ENCODE measurements at regions not wholly inside any gene's neighbourhood (a gene's known extent, or its start where the extent isn't known, plus 50 kb on each side); places are given as distances from the start of the nearest gene placed in this dataset.

DNA sequence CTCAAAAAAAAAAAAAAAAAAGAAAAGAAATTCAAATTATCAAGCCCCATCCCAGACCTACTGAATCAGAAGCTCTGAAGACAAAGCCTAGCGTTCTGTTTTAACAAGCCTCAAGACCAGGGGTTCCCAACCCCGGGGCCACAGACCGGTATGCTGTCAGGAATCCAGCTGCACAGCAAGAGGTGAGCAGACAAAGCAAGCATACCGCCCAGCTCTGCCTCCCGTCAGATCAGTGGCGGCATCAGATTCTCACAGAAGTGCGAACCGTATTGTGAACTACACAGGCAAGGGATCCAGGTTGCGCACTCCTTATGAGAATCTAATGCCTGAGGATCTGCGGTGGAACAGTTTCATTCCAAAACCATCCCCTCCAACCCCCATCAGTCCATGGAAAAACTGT is 57.8 kb upstream of the RASAL2 start:
- TF ChIP-seq TOX (CRISPR knock-in tag; IDR thresholded peaks at IDR 0.05; ENCODE audit: borderline replicate concordance) (no peak), ZFP3 (CRISPR knock-in tag; IDR thresholded peaks at IDR 0.05) (no peak)
